BE2C (cell line): ENCODE measurements at regions not wholly inside any gene's neighbourhood (a gene's known extent, or its start where the extent isn't known, plus 50 kb on each side); places are given as distances from the start of the nearest gene placed in this dataset.
"Not testable (repeated sequence)": the region's sequence is repeated elsewhere in the genome, so short reads cannot be mapped to it uniquely, and the experiment has no call there.

Experiments
- DNase-seq: peaks from one replicate; pipeline ENCODE4 v3.0.0-alpha.2; 2020
- H3K27me3 ChIP-seq: fragments of 250-450 bp; sonication (Bioruptor Pico); 2 replicates; pipeline ENCODE4 v1.5.1; 2020; ENCODE audit warnings: mild to moderate bottlenecking
- H3K36me3 ChIP-seq: fragments of 250-450 bp; sonication (Bioruptor Pico); 2 replicates; pipeline ENCODE4 v1.5.1; 2020; ENCODE audit warnings: mild to moderate bottlenecking
- H3K4me1 ChIP-seq: fragments of 250-450 bp; sonication (Bioruptor Pico); 2 replicates; pipeline ENCODE4 v1.5.1; 2020
- H3K4me3 ChIP-seq: 2 replicates; pipeline ENCODE4 v1.5.1; 2011; ENCODE audit warnings: low read depth, low read length
- H3K9me3 ChIP-seq: fragments of 250-450 bp; sonication (Bioruptor Pico); 2 replicates; pipeline ENCODE4 v1.5.1; 2020
- CTCF ChIP-seq: IDR thresholded peaks from 2 replicates; pipeline ENCODE4 v1.5.1; 2012; ENCODE audit warnings: mild to moderate bottlenecking, low read depth, low read length

GRCh38 chr5:112552216-112552615, 133.1 kb upstream of the EPB41L4A start:
- Histone ChIP-seq H3K9me3 (no peaks in the 10 kb centered on the region), H3K27me3 (no peaks in the 10 kb centered on the region), H3K4me3 (no peak overlapping the region), H3K36me3 (no peaks in the 10 kb centered on the region), H3K4me1 (no peaks in the 10 kb centered on the region; the same call in 1 of the 2 replicates)
- no peak for DNase-seq
- TF ChIP-seq CTCF: no peak

GRCh38 chr5:112552791-112553190, 133.7 kb upstream of the EPB41L4A start:
- Histone ChIP-seq H3K9me3 (no peaks in the 10 kb centered on the region), H3K27me3 (no peaks in the 10 kb centered on the region), H3K36me3 (no peaks in the 10 kb centered on the region), H3K4me3 (no peak overlapping the region), H3K4me1 (no peaks in the 10 kb centered on the region; the same call in 1 of the 2 replicates)
- TF ChIP-seq CTCF: no peak
- no peak for DNase-seq

- H3K4me1 ChIP-seq: no peaks in the 10 kb centered on the region
- TF ChIP-seq CTCF: no peak
- no peaks in the 10 kb centered on the region for H3K9me3 ChIP-seq
- no peaks in the 10 kb centered on the region for H3K36me3 ChIP-seq
- DNase-seq: no peak
- H3K27me3 ChIP-seq: no peaks in the 10 kb centered on the region
- H3K4me3 ChIP-seq: no peak overlapping the region
These were observed 135.3 kb upstream of the EPB41L4A start for GRCh38 chr5:112554101-112554977.

- Histone ChIP-seq H3K4me1 (no peaks in the 10 kb centered on the region), H3K4me3 (no peak overlapping the region), H3K36me3 (no peaks in the 10 kb centered on the region), H3K27me3 (no peaks in the 10 kb centered on the region), H3K9me3 (no peaks in the 10 kb centered on the region)
- no peak for DNase-seq
- TF ChIP-seq CTCF: no peak
These were observed 136.1 kb upstream of the EPB41L4A start for GRCh38 chr5:112555197-112555596.

GRCh38 chr5:112555691-112556090, 136.6 kb upstream of the EPB41L4A start:
- no peak for DNase-seq
- no peak overlapping the region for H3K4me3 ChIP-seq
- H3K9me3 ChIP-seq: no peaks in the 10 kb centered on the region
- TF ChIP-seq CTCF: no peak
- no peaks in the 10 kb centered on the region for H3K4me1 ChIP-seq
- no peaks in the 10 kb centered on the region for H3K36me3 ChIP-seq
- no peaks in the 10 kb centered on the region for H3K27me3 ChIP-seq

GRCh38 chr5:112559501-112559900, 140.4 kb upstream of the EPB41L4A start:
- not testable (repeated sequence) for DNase-seq, H3K4me3 ChIP-seq, H3K4me1 ChIP-seq, H3K27me3 ChIP-seq, H3K36me3 ChIP-seq, H3K9me3 ChIP-seq
